ENCODE measurements at regions not wholly inside any gene's neighbourhood (a gene's known extent, or its start where the extent isn't known, plus 50 kb on each side); places are given as distances from the start of the nearest gene placed in this dataset.

DNA sequence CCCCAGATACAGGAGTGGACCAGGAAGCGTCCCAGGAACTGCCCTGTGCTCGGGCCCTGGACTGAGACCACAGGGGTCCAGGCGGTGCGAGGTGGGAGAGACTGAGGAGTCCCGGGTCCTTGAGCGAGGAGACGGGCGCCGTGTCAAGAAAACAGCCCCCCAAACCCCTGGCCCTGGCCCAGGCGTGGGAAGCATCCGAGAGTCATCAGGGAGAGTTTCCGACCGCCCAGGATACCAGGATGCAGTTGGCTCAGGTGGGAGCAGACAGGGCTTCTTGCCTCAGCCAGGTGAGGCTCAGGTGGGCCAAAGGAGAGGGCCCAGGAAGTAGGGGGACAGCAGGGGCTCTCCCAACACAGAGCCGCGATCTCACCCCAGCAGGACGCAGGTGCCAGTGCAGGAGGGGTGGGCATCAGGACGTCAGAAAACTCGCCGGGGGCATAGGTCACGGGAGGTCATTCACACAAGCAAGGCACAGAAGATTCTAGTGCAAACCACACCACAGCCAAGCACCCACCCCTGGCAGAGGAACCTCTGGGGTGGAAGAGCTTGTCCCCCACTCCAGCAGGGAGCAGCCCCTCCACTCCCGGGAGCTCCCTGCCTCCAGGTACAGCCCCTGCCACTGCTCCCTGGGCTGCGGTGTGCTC, 102.5 kb upstream of the EIF5 start:
- intact Hi-C loops (cut with micrococcal nuclease): no loop called here
- Histone ChIP-seq H3K9me2 (replicated peaks; ENCODE audit: low read length) (no peaks in the 10 kb centered on the region), H3K4me1 (ENCODE audit: insufficient read depth, low read length) (no peaks in the 10 kb centered on the region), H3F3A (ENCODE audit: low read length, unreplicated experiment) (no peaks in the 10 kb centered on the region), H3K4me2 (ENCODE audit: low read length) (no peak overlapping the region), H4K20me1 (ENCODE audit: low read length) (no peaks in the 10 kb centered on the region), H3K79me2 (ENCODE audit: low read length) (no peaks in the 10 kb centered on the region), H3K9ac (ENCODE audit: low read length) (no peak overlapping the region), H2AFZ (ENCODE audit: low read length) (no peak overlapping the region), H3K27ac (ENCODE audit: low read length) (no peak overlapping the region), H3K27me3 (ENCODE audit: low read length) (no peaks in the 10 kb centered on the region), H3K36me3 (ENCODE audit: low read depth, low read length) (no peaks in the 10 kb centered on the region), H3K4me3 (ENCODE audit: low read length) (no peak overlapping the region), H3K9me3 (ENCODE audit: low read length) (no peaks in the 10 kb centered on the region)
- CTCF ChIA-PET: no interaction called here
- DNase-seq (no peak), ATAC-seq (no peak)
- BruUV-seq (replicated peaks): no TSS peak
- POLR2A ChIA-PET (ENCODE audit: unreplicated experiment): no interaction called here
- TF ChIP-seq EZH2 (IDR thresholded peaks at IDR 0.05; ENCODE audit: low read length, unreplicated experiment) (no peak), EZH2phosphoT487 (IDR thresholded peaks at IDR 0.05; ENCODE audit: borderline replicate concordance, low read length) (no peak)
- TF ChIP-seq, protein P1, sequence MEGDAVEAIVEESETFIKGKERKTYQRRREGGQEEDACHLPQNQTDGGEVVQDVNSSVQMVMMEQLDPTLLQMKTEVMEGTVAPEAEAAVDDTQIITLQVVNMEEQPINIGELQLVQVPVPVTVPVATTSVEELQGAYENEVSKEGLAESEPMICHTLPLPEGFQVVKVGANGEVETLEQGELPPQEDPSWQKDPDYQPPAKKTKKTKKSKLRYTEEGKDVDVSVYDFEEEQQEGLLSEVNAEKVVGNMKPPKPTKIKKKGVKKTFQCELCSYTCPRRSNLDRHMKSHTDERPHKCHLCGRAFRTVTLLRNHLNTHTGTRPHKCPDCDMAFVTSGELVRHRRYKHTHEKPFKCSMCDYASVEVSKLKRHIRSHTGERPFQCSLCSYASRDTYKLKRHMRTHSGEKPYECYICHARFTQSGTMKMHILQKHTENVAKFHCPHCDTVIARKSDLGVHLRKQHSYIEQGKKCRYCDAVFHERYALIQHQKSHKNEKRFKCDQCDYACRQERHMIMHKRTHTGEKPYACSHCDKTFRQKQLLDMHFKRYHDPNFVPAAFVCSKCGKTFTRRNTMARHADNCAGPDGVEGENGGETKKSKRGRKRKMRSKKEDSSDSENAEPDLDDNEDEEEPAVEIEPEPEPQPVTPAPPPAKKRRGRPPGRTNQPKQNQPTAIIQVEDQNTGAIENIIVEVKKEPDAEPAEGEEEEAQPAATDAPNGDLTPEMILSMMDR (conservative IDR thresholded peaks at IDR 0.05; ENCODE audit: low read depth, low read length): no peak

DNA sequence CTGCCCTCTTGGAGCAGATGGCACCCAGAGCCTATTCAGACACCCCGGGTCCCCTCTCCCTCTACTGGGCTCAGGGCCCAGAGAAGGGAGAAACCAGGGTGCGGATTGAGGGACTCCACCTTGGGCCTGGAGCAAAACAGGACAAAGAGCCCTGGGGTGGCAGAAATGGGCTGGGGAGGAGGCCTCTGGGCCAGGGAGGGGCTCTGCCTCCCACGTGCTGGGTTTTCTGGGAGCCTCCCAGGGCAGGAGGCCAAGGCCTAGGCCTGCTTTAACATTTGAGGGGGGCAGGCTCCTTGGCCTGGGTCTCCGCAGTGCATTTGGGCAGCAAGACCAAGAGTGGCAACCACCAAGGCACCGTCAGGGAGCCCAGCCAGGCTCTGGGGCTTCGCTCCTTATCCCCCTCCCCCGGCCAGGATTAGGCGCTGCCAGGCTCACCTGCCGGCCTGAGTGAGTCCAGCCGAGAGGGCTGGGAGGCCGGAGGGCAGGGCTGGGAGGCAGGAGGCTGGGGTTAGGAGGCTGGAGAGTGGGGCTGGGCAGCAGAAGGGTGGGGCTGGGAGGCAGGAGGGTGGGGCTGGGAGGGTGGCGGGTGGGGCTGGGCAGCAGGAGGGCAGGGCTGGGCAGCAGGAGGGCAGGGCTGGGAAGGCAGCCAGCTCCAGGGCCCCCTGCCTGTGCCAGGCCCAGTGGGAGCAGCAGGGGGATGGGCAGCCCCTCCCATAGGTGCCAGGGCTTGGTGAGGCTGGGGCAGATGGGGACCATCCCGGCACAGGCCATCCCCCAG, 101.8 kb upstream of the EIF5 start:
- DNase-seq (no peak), ATAC-seq (no peak)
- no peak overlapping the region for H3K9ac ChIP-seq (ENCODE audit: low read length)
- H3F3A ChIP-seq (ENCODE audit: low read length, unreplicated experiment): no peaks in the 10 kb centered on the region
- TF ChIP-seq EZH2 (IDR thresholded peaks at IDR 0.05; ENCODE audit: low read length, unreplicated experiment) (no peak), EZH2phosphoT487 (IDR thresholded peaks at IDR 0.05; ENCODE audit: borderline replicate concordance, low read length) (no peak)
- TF ChIP-seq, protein P1 (conservative IDR thresholded peaks at IDR 0.05; ENCODE audit: low read depth, low read length): no peak
- CTCF ChIA-PET: no interaction called here
- no peaks in the 10 kb centered on the region for H3K79me2 ChIP-seq (ENCODE audit: low read length)
- H3K4me1 ChIP-seq (ENCODE audit: insufficient read depth, low read length): no peaks in the 10 kb centered on the region
- POLR2A ChIA-PET (ENCODE audit: unreplicated experiment): no interaction called here
- H3K27ac ChIP-seq (ENCODE audit: low read length): no peak overlapping the region
- H3K9me3 ChIP-seq (ENCODE audit: low read length): no peaks in the 10 kb centered on the region
- intact Hi-C loops (cut with micrococcal nuclease): no loop called here
- no TSS peak for BruUV-seq (replicated peaks)
- H2AFZ ChIP-seq (ENCODE audit: low read length): no peak overlapping the region
- no peaks in the 10 kb centered on the region for H4K20me1 ChIP-seq (ENCODE audit: low read length)
- no peaks in the 10 kb centered on the region for H3K27me3 ChIP-seq (ENCODE audit: low read length)
- no peak overlapping the region for H3K4me3 ChIP-seq (ENCODE audit: low read length)
- H3K4me2 ChIP-seq (ENCODE audit: low read length): no peak overlapping the region
- H3K9me2 ChIP-seq (replicated peaks; ENCODE audit: low read length): no peaks in the 10 kb centered on the region
- no peaks in the 10 kb centered on the region for H3K36me3 ChIP-seq (ENCODE audit: low read depth, low read length)

DNA sequence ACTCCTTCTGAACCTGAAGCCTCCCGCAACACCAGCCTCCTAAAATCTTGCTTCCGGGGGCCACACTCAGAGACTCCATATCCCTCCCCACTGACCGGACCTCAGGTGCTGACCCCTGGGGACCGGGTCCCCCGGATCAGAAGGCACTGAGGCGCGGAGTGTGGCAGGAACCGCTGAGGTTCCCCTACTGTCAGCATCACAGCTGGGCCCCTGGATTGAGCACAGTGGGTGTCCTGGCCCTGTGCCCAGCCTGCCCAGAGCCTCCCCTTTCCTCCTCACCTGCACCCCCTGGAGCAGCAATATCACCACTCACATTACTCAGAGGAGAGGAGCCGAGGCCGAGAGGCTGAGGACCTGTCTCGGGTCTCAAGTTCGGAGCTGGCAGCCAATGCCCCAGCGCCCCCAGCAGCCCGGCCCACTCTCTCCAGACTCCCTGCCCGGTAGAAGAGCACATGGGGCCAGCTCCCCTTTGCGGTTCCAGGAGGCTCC, 101.2 kb upstream of the EIF5 start:
- Histone ChIP-seq H3K4me3 (ENCODE audit: low read length) (no peak overlapping the region), H3K27me3 (ENCODE audit: low read length) (no peaks in the 10 kb centered on the region), H3K79me2 (ENCODE audit: low read length) (no peaks in the 10 kb centered on the region), H2AFZ (ENCODE audit: low read length) (no peak overlapping the region), H3K9ac (ENCODE audit: low read length) (no peak overlapping the region), H3K9me3 (ENCODE audit: low read length) (no peaks in the 10 kb centered on the region), H3K27ac (ENCODE audit: low read length) (no peak overlapping the region), H4K20me1 (ENCODE audit: low read length) (no peaks in the 10 kb centered on the region), H3F3A (ENCODE audit: low read length, unreplicated experiment) (no peaks in the 10 kb centered on the region), H3K4me1 (ENCODE audit: insufficient read depth, low read length) (no peaks in the 10 kb centered on the region), H3K4me2 (ENCODE audit: low read length) (no peak overlapping the region), H3K36me3 (ENCODE audit: low read depth, low read length) (no peaks in the 10 kb centered on the region), H3K9me2 (replicated peaks; ENCODE audit: low read length) (no peaks in the 10 kb centered on the region)
- no TSS peak for BruUV-seq (replicated peaks)
- ChIA-PET POLR2A (ENCODE audit: unreplicated experiment) (no interaction called here), CTCF (no interaction called here)
- intact Hi-C loops (cut with micrococcal nuclease): no loop called here
- DNase-seq: no peak
- ATAC-seq: no peak
- TF ChIP-seq, protein P1 (conservative IDR thresholded peaks at IDR 0.05; ENCODE audit: low read depth, low read length): no peak
- TF ChIP-seq EZH2 (IDR thresholded peaks at IDR 0.05; ENCODE audit: low read length, unreplicated experiment) (no peak), EZH2phosphoT487 (IDR thresholded peaks at IDR 0.05; ENCODE audit: borderline replicate concordance, low read length) (no peak)

Measured in PC-3 (cell line).